ENCODE measurements at regions not wholly inside any gene's neighbourhood (a gene's known extent, or its start where the extent isn't known, plus 50 kb on each side); places are given as distances from the start of the nearest gene placed in this dataset.

GRCh38 chr4:31088600-31089230, 368.5 kb downstream of the PCDH7 start:
- H2BK5ac ChIP-seq (ENCODE audit: low read depth, low read length, poor library complexity, severe bottlenecking): no peak overlapping the region
- no peaks in the 10 kb centered on the region for H3K9me3 ChIP-seq (ENCODE audit: control insufficient read depth, low read length)
- H3K36me3 ChIP-seq (ENCODE audit: control insufficient read depth in 1 of 2, insufficient read depth in 2 of 2, low read depth in 1 of 2, low read length in 2 of 2): no peaks in the 10 kb centered on the region
- no peak overlapping the region for H3K23ac ChIP-seq (ENCODE audit: low read length in 2 of 2)
- H3K9ac ChIP-seq (ENCODE audit: low read length): no peak overlapping the region
- no peak overlapping the region for H3K4ac ChIP-seq (ENCODE audit: low read depth in 1 of 2, low read length in 2 of 2)
- H2AK5ac ChIP-seq (ENCODE audit: low read length, severe bottlenecking): no peak overlapping the region
- no peak overlapping the region for H2BK15ac ChIP-seq (ENCODE audit: low read depth, poor library complexity, severe bottlenecking)
- no peak overlapping the region for H3K4me2 ChIP-seq (ENCODE audit: low read length, poor library complexity, severe bottlenecking)
- DNase-seq: peak; percentile 72
- no peak overlapping the region for H2AFZ ChIP-seq (ENCODE audit: low read depth, low read length)
- H3K4me3 ChIP-seq (ENCODE audit: insufficient read depth in 1 of 2, low read depth in 1 of 2, low read length in 2 of 2): no peak overlapping the region
- H4K91ac ChIP-seq (ENCODE audit: low read length): no peak overlapping the region
- H3K79me1 ChIP-seq (replicated peaks; ENCODE audit: low read length, poor library complexity, severe bottlenecking): no peaks in the 10 kb centered on the region
- no peak overlapping the region for H2BK12ac ChIP-seq (ENCODE audit: low read length in 2 of 2)
- H3K14ac ChIP-seq (ENCODE audit: low read length in 2 of 2): no peak overlapping the region
- no CpG with 5 or more reads among the region's 3 CpGs for WGBS
- peaks cover 2% of the 10 kb centered on the region for H3K4me1 ChIP-seq (ENCODE audit: control insufficient read depth, insufficient read depth, low read depth, low read length)
- H3K27me3 ChIP-seq (ENCODE audit: control insufficient read depth in 1 of 2, insufficient read depth in 1 of 2, low read length in 2 of 2): no peaks in the 10 kb centered on the region
- H3K18ac ChIP-seq (ENCODE audit: low read depth in 1 of 2, low read length in 2 of 2): no peak overlapping the region
- H2BK120ac ChIP-seq (ENCODE audit: low read depth, low read length): no peak overlapping the region
- no peak overlapping the region for H3K27ac ChIP-seq (ENCODE audit: low read length, poor library complexity, severe bottlenecking)
- no peak overlapping the region for H4K8ac ChIP-seq (ENCODE audit: low read length)

DNA sequence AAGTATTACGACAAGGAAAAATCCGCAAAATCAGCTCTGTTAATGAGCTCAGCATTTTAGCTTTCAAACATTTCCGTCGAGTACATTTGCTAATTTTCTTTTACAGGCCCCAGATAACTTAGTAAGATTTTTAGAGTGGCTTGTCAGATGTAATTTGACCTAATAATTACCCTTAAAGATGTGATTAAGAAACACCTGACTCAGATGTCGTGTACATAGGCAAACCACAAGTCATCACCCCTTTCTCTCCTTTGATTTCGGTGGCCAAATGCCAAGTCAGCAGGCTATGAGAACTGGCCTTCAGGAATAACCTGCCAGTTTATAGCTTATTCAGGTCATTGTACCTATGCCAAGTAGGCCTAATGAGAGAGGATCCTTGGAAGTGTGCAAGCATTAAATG, 369.6 kb downstream of the PCDH7 start:
- Histone ChIP-seq H3K14ac (ENCODE audit: low read length in 2 of 2) (no peak overlapping the region), H3K4me3 (ENCODE audit: insufficient read depth in 1 of 2, low read depth in 1 of 2, low read length in 2 of 2) (no peak overlapping the region), H3K4me2 (ENCODE audit: low read length, poor library complexity, severe bottlenecking) (no peak overlapping the region), H2BK15ac (ENCODE audit: low read depth, poor library complexity, severe bottlenecking) (no peak overlapping the region), H2AFZ (ENCODE audit: low read depth, low read length) (no peak overlapping the region), H3K4me1 (ENCODE audit: control insufficient read depth, insufficient read depth, low read depth, low read length) (peaks cover 2% of the 10 kb centered on the region), H3K9ac (ENCODE audit: low read length) (no peak overlapping the region), H2AK5ac (ENCODE audit: low read length, severe bottlenecking) (no peak overlapping the region), H3K36me3 (ENCODE audit: control insufficient read depth in 1 of 2, insufficient read depth in 2 of 2, low read depth in 1 of 2, low read length in 2 of 2) (no peaks in the 10 kb centered on the region), H3K9me3 (ENCODE audit: control insufficient read depth, low read length) (no peaks in the 10 kb centered on the region), H2BK120ac (ENCODE audit: low read depth, low read length) (no peak overlapping the region), H3K4ac (ENCODE audit: low read depth in 1 of 2, low read length in 2 of 2) (no peak overlapping the region), H3K18ac (ENCODE audit: low read depth in 1 of 2, low read length in 2 of 2) (no peak overlapping the region), H2BK5ac (ENCODE audit: low read depth, low read length, poor library complexity, severe bottlenecking) (no peak overlapping the region), H2BK12ac (ENCODE audit: low read length in 2 of 2) (peak overlapping the region in 1 of 2 experiments; percentile 37), H3K23ac (ENCODE audit: low read length in 2 of 2) (no peak overlapping the region), H3K79me1 (replicated peaks; ENCODE audit: low read length, poor library complexity, severe bottlenecking) (no peaks in the 10 kb centered on the region), H3K27ac (ENCODE audit: low read length, poor library complexity, severe bottlenecking) (no peak overlapping the region), H4K8ac (ENCODE audit: low read length) (no peak overlapping the region), H3K27me3 (ENCODE audit: control insufficient read depth in 1 of 2, insufficient read depth in 1 of 2, low read length in 2 of 2) (no peaks in the 10 kb centered on the region), H4K91ac (ENCODE audit: low read length) (no peak overlapping the region)
- 36% methylated on average over 4 of the region's 6 CpGs for WGBS
- peak; percentile 60 for DNase-seq

DNA sequence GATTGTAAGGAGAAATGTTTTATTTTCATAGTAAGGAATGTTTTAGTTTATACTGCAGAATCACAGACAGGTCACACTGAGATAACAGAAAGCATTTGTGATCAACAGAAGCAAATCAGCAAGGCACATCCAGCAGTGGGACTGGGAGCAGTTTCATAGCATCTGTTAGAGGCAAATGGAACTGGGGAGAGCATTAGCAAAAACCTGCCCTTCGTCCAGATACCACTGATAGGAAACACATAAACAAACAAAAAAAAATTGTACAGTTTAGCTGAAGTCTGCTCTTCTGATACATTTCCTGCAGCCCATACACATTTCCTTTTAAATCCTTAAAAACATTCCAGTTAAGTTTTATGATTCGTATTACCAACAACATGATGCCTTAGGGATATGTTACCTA, 374.3 kb downstream of the PCDH7 start:
- Histone ChIP-seq H3K4ac (ENCODE audit: low read depth in 1 of 2, low read length in 2 of 2) (no peak overlapping the region), H3K27me3 (ENCODE audit: control insufficient read depth in 1 of 2, insufficient read depth in 1 of 2, low read length in 2 of 2) (no peaks in the 10 kb centered on the region), H4K8ac (ENCODE audit: low read length) (no peak overlapping the region), H3K79me1 (replicated peaks; ENCODE audit: low read length, poor library complexity, severe bottlenecking) (no peaks in the 10 kb centered on the region), H2BK120ac (ENCODE audit: low read depth, low read length) (no peak overlapping the region), H3K4me2 (ENCODE audit: low read length, poor library complexity, severe bottlenecking) (no peak overlapping the region), H3K18ac (ENCODE audit: low read depth in 1 of 2, low read length in 2 of 2) (no peak overlapping the region), H3K14ac (ENCODE audit: low read length in 2 of 2) (no peak overlapping the region), H2BK12ac (ENCODE audit: low read length in 2 of 2) (no peak overlapping the region), H3K4me1 (ENCODE audit: control insufficient read depth, insufficient read depth, low read depth, low read length) (no peaks in the 10 kb centered on the region), H3K36me3 (ENCODE audit: control insufficient read depth in 1 of 2, insufficient read depth in 2 of 2, low read depth in 1 of 2, low read length in 2 of 2) (no peaks in the 10 kb centered on the region), H3K9me3 (ENCODE audit: control insufficient read depth, low read length) (no peaks in the 10 kb centered on the region), H2AFZ (ENCODE audit: low read depth, low read length) (no peak overlapping the region), H2BK5ac (ENCODE audit: low read depth, low read length, poor library complexity, severe bottlenecking) (no peak overlapping the region), H2BK15ac (ENCODE audit: low read depth, poor library complexity, severe bottlenecking) (no peak overlapping the region), H3K23ac (ENCODE audit: low read length in 2 of 2) (no peak overlapping the region), H4K91ac (ENCODE audit: low read length) (no peak overlapping the region), H3K27ac (ENCODE audit: low read length, poor library complexity, severe bottlenecking) (no peak overlapping the region), H2AK5ac (ENCODE audit: low read length, severe bottlenecking) (no peak overlapping the region), H3K9ac (ENCODE audit: low read length) (no peak overlapping the region), H3K4me3 (ENCODE audit: insufficient read depth in 1 of 2, low read depth in 1 of 2, low read length in 2 of 2) (no peak overlapping the region)
- DNase-seq: peak; percentile 35
- 0% methylated on average over 1 of the region's 2 CpGs for WGBS

DNA sequence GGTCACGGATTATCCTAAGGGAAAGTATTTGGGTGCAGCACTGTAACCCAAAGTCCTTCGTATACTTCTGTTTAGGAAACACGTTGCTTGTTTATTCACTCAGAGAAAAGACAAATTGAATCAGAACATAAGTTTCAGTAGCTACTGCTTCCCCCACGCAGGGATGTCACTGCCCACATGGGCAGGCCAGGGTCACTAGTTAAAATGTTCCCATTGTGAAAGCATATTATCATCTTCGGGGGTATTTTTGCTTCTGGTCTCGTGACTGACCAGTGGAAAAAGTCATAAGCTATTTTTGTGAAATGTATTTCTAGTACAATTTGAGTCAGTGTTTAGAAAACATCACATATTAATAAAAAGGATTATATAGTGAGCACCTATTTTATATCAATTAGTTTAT, 377.8 kb downstream of the PCDH7 start:
- Histone ChIP-seq H3K4me3 (ENCODE audit: insufficient read depth in 1 of 2, low read depth in 1 of 2, low read length in 2 of 2) (no peak overlapping the region), H3K4ac (ENCODE audit: low read depth in 1 of 2, low read length in 2 of 2) (no peak overlapping the region), H2BK5ac (ENCODE audit: low read depth, low read length, poor library complexity, severe bottlenecking) (no peak overlapping the region), H2BK120ac (ENCODE audit: low read depth, low read length) (no peak overlapping the region), H2AFZ (ENCODE audit: low read depth, low read length) (no peak overlapping the region), H3K18ac (ENCODE audit: low read depth in 1 of 2, low read length in 2 of 2) (no peak overlapping the region), H3K79me1 (replicated peaks; ENCODE audit: low read length, poor library complexity, severe bottlenecking) (no peaks in the 10 kb centered on the region), H4K8ac (ENCODE audit: low read length) (no peak overlapping the region), H3K23ac (ENCODE audit: low read length in 2 of 2) (no peak overlapping the region), H2BK12ac (ENCODE audit: low read length in 2 of 2) (no peak overlapping the region), H3K9me3 (ENCODE audit: control insufficient read depth, low read length) (no peaks in the 10 kb centered on the region), H3K14ac (ENCODE audit: low read length in 2 of 2) (no peak overlapping the region), H3K36me3 (ENCODE audit: control insufficient read depth in 1 of 2, insufficient read depth in 2 of 2, low read depth in 1 of 2, low read length in 2 of 2) (no peaks in the 10 kb centered on the region), H2BK15ac (ENCODE audit: low read depth, poor library complexity, severe bottlenecking) (no peak overlapping the region), H3K9ac (ENCODE audit: low read length) (no peak overlapping the region), H3K27me3 (ENCODE audit: control insufficient read depth in 1 of 2, insufficient read depth in 1 of 2, low read length in 2 of 2) (no peaks in the 10 kb centered on the region), H3K27ac (ENCODE audit: low read length, poor library complexity, severe bottlenecking) (no peak overlapping the region), H4K91ac (ENCODE audit: low read length) (no peak overlapping the region), H3K4me2 (ENCODE audit: low read length, poor library complexity, severe bottlenecking) (no peak overlapping the region), H2AK5ac (ENCODE audit: low read length, severe bottlenecking) (no peak overlapping the region), H3K4me1 (ENCODE audit: control insufficient read depth, insufficient read depth, low read depth, low read length) (no peaks in the 10 kb centered on the region)
- DNase-seq: no peak
- WGBS: 91% methylated on average over 4 of the region's 6 CpGs
